BE2C (cell line): ENCODE measurements at regions not wholly inside any gene's neighbourhood (a gene's known extent, or its start where the extent isn't known, plus 50 kb on each side); places are given as distances from the start of the nearest gene placed in this dataset.

Experiments used
- DNase-seq: peaks from one replicate; pipeline ENCODE4 v3.0.0-alpha.2; 2020
- H3K27me3 ChIP-seq: fragments of 250-450 bp; sonication (Bioruptor Pico); 2 replicates; pipeline ENCODE4 v1.5.1; 2020; ENCODE audit warnings: mild to moderate bottlenecking
- H3K36me3 ChIP-seq: fragments of 250-450 bp; sonication (Bioruptor Pico); 2 replicates; pipeline ENCODE4 v1.5.1; 2020; ENCODE audit warnings: mild to moderate bottlenecking
- H3K4me1 ChIP-seq: fragments of 250-450 bp; sonication (Bioruptor Pico); 2 replicates; pipeline ENCODE4 v1.5.1; 2020
- H3K4me3 ChIP-seq: 2 replicates; pipeline ENCODE4 v1.5.1; 2011; ENCODE audit warnings: low read depth, low read length
- H3K9me3 ChIP-seq: fragments of 250-450 bp; sonication (Bioruptor Pico); 2 replicates; pipeline ENCODE4 v1.5.1; 2020
- TF ChIP-seq, protein P1 (sequence below): IDR thresholded peaks from 2 replicates; pipeline ENCODE4 v1.5.1; 2012; ENCODE audit warnings: mild to moderate bottlenecking, low read depth, low read length

DNA sequence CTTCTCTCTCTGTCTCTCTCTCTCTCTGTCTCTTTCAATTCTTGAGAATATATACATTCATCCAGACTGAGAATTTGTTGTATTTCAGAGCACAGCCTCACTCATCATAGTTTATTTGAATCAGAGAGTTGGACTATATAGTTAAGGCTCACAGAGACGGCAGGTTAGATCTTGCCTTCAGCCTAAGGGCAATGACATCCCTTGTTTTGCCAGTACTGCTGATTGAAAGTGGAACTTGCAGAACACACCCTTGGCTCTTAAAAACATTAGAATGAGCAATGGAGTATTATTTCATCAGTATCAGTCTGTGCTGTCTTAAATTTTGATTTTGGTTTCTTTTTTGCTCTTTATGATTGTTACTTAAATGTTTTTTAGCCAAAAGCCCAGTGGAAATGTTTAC, 62.0 kb upstream of the DSG1 start:
- no peaks in the 10 kb centered on the region for H3K4me1 ChIP-seq
- H3K27me3 ChIP-seq, result no peaks in the 10 kb centered on the region
- no peaks in the 10 kb centered on the region for H3K9me3 ChIP-seq
- no peak for DNase-seq
- no peak overlapping the region for H3K4me3 ChIP-seq
- TF ChIP-seq, protein P1, sequence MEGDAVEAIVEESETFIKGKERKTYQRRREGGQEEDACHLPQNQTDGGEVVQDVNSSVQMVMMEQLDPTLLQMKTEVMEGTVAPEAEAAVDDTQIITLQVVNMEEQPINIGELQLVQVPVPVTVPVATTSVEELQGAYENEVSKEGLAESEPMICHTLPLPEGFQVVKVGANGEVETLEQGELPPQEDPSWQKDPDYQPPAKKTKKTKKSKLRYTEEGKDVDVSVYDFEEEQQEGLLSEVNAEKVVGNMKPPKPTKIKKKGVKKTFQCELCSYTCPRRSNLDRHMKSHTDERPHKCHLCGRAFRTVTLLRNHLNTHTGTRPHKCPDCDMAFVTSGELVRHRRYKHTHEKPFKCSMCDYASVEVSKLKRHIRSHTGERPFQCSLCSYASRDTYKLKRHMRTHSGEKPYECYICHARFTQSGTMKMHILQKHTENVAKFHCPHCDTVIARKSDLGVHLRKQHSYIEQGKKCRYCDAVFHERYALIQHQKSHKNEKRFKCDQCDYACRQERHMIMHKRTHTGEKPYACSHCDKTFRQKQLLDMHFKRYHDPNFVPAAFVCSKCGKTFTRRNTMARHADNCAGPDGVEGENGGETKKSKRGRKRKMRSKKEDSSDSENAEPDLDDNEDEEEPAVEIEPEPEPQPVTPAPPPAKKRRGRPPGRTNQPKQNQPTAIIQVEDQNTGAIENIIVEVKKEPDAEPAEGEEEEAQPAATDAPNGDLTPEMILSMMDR, result no peak
- H3K36me3 ChIP-seq, result no peaks in the 10 kb centered on the region

DNA sequence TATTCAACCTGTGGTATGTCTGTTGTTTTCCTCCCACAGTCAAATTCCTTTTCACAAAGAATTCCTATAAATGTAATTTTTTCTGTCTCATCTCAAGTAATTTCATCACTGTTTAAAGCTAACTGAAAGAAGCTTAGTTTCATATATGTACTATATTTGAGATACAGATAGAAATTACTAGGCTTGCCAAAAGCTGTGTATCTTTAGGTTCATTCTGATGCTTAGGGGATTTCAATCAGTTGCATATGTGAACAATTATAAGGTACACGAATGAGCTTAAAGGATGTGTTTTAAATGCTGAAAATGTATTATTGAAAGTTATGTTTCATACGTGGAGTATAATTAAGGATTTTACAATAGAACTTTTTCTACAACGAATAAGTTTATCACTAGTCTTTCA, 59.2 kb upstream of the DSG1 start:
- TF ChIP-seq, protein P1, result no peak
- DNase-seq, result no peak
- Histone ChIP-seq H3K4me3 (no peak overlapping the region), H3K4me1 (no peaks in the 10 kb centered on the region), H3K36me3 (no peaks in the 10 kb centered on the region), H3K9me3 (no peaks in the 10 kb centered on the region), H3K27me3 (no peaks in the 10 kb centered on the region)

DNA sequence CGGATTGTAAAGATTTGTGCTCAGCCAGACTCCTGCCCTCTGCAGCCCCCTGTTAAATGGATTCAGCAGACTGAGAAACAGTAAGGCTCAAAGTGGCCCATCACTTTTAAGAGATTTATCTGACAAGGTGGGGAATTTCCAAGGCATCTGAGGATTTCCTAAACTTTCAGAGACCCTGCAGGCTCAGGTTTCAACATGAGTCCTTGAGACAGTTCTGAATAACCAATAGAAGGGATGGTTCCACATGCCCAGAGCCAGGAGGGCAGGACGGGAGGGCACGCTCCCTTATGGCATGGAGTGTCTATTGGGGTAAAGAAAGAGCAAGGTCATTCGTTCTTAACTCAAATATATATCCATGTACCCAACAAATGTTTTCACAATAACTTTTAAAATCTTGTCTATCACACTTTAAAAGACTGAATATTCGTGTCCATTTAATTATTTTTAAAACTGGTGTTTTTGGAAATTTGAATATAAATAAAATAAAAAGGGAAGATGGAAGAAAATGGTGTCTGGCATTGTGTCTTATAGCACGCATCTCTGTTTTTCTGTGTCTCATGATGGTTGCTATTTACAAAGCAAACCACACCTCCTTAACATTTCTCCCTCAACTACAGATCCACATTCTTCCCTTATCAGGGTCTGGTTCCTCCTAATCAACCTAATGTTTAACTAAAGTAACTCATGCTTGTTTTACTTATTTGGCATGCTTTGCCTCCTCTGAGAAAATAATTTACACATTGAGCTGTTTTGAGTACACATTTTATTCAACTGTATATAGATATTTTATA, 56.0 kb upstream of the DSG1 start:
- Histone ChIP-seq H3K9me3 (no peaks in the 10 kb centered on the region), H3K36me3 (no peaks in the 10 kb centered on the region), H3K4me3 (no peak overlapping the region), H3K27me3 (no peaks in the 10 kb centered on the region), H3K4me1 (no peaks in the 10 kb centered on the region)
- TF ChIP-seq, protein P1, result no peak
- no peak for DNase-seq

DNA sequence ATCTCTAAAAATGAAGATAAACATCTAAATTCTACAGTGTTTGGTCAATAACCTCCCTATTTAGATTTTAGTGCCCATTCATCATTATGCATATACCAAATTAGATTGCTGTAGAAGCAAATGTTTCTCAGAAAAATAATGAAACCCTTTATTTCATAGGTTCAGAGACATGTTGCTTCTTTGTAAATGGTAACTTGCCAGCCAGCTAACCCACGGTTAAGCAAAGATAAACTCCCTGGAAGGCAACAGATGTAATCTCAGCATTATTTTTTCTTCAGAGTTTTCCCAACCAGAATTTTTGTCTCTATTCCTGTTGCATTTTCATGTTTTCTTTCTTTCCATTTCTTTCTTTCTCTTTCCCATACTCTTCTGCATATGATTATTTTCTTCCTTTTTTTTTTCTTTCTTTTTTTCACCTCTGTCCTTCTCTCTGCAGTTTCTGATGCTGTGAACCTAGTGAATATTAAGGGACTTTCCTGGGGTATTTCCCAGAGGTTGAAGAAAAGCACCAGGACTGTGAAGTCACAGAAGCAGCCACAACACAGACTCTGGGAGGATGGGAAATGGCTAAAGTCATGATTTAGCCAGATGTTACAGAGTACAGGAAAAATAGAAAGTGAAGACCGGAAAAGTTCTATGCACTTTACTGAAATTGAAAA, 50.0 kb upstream of the DSG1 start:
- no peaks in the 10 kb centered on the region for H3K9me3 ChIP-seq
- H3K36me3 ChIP-seq, result no peaks in the 10 kb centered on the region
- DNase-seq, result no peak
- no peaks in the 10 kb centered on the region for H3K27me3 ChIP-seq
- TF ChIP-seq, protein P1, result no peak
- H3K4me3 ChIP-seq, result no peak overlapping the region
- no peaks in the 10 kb centered on the region for H3K4me1 ChIP-seq
